SU-DHL-6 (cell line): ENCODE measurements at regions not wholly inside any gene's neighbourhood (a gene's known extent, or its start where the extent isn't known, plus 50 kb on each side); places are given as distances from the start of the nearest gene placed in this dataset.

Source experiments
- H2AFZ ChIP-seq: fragments of 200-600 bp; sonication (generic); 2 replicates; pipeline ENCODE4 v1.6.1; 2014; ENCODE audit warnings: low read depth, mild to moderate bottlenecking, moderate library complexity, mixed read lengths, antibody characterized with exemption, low read length; ENCODE audit not compliant: severe bottlenecking
- H3F3A ChIP-seq: fragments of 200-600 bp; shearing (Covaris generic); 2 replicates; pipeline ENCODE4 v1.6.0; 2016; ENCODE audit warnings: antibody characterized with exemption, mild to moderate bottlenecking; ENCODE audit not compliant: insufficient read depth
- H3K27ac ChIP-seq: fragments of 200-600 bp; sonication (generic); 2 replicates; pipeline ENCODE4 v1.5.1; 2016; ENCODE audit warnings: low read depth, mild to moderate bottlenecking, low read length, moderate library complexity, mixed read lengths
- H3K27me3 ChIP-seq: fragments of 200-600 bp; sonication (generic), shearing (Covaris generic); 2 replicates; pipeline ENCODE4 v1.6.0; 2014; ENCODE audit warnings: mild to moderate bottlenecking, low read length
- H3K36me3 ChIP-seq: fragments of 200-600 bp; sonication (generic); 2 replicates; pipeline ENCODE4 v1.6.1; 2014; ENCODE audit warnings: mild to moderate bottlenecking, low read length, mixed read lengths
- H3K4me2 ChIP-seq: fragments of 300-600, 200-600 bp; shearing (Covaris generic), sonication (generic); 2 replicates; pipeline ENCODE4 v1.6.0; 2014; ENCODE audit warnings: low read length, low read depth, mild to moderate bottlenecking; ENCODE audit not compliant: poor library complexity, severe bottlenecking
- H3K4me3 ChIP-seq: fragments of 200-600 bp; sonication (generic); 2 replicates; pipeline ENCODE4 v1.5.1; 2014; ENCODE audit warnings: antibody characterized with exemption, low read length, mild to moderate bottlenecking, mixed read lengths; ENCODE audit not compliant: insufficient read depth, poor library complexity, severe bottlenecking
- H3K79me2 ChIP-seq: fragments of 200-600 bp; sonication (generic); 2 replicates; pipeline ENCODE4 v1.6.1; 2014; ENCODE audit warnings: mild to moderate bottlenecking, low read length, moderate library complexity; ENCODE audit not compliant: insufficient read depth
- H3K9ac ChIP-seq: fragments of 200-600 bp; sonication (generic); 2 replicates; pipeline ENCODE4 v1.7.0; 2014; ENCODE audit warnings: mild to moderate bottlenecking, low read length
- H3K9me2 ChIP-seq: fragments of 200-600 bp; sonication (generic); replicated peaks from 2 replicates; pipeline ENCODE4 v1.6.1; 2014; ENCODE audit warnings: low read length; ENCODE audit not compliant: insufficient read depth
- H3K9me3 ChIP-seq: fragments of 200-600 bp; sonication (generic); 2 replicates; pipeline ENCODE4 v1.6.1; 2014; ENCODE audit warnings: low read length, mixed read lengths; ENCODE audit not compliant: insufficient read depth
- H4K20me1 ChIP-seq: fragments of 200-600 bp; sonication (generic); 2 replicates; pipeline ENCODE4 v1.6.1; 2014; ENCODE audit warnings: low read depth, mild to moderate bottlenecking, antibody characterized with exemption, low read length, moderate library complexity, mixed read lengths
- EZH2phosphoT487 ChIP-seq: fragments of 200-600 bp; sonication (generic), shearing (Covaris generic); conservative IDR thresholded peaks from 2 replicates; pipeline ENCODE4 v1.6.1; 2018; ENCODE audit warnings: mild to moderate bottlenecking, antibody characterized with exemption, low read length, moderate library complexity, mixed read lengths
- TF ChIP-seq, protein P1 (sequence below): fragments of 200-600 bp; sonication (generic); IDR thresholded peaks from one replicate; pipeline ENCODE4 v1.5.1; 2017; ENCODE audit warnings: antibody characterized with exemption, mild to moderate bottlenecking, low read length, moderate library complexity; ENCODE audit not compliant: insufficient read depth, poor library complexity, severe bottlenecking

DNA sequence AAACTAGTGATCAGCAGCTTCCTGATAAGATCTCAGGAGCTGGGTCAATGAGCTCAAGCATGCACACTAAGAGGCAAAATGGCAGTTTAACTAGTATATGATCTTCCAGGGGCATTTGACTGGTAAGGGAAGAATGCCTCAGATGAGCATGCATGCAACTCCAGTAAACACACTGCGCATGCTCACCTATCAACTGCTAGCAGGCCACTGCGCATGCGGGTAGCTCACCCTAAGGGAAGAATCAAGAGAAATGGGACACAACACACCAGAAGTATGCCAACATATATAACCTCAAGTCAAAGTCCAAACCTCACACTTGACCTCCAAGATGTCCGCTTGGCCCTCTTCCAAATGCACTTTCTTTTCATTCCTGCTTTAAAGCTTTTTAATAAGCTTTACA lies 1004.0 kb downstream of the ADGRL3 start:
- no peaks in the 10 kb centered on the region for H3F3A ChIP-seq
- H3K9ac ChIP-seq = no peak overlapping the region
- H3K4me2 ChIP-seq = no peak overlapping the region
- H3K79me2 ChIP-seq = no peaks in the 10 kb centered on the region
- H3K9me3 ChIP-seq = no peaks in the 10 kb centered on the region
- no peaks in the 10 kb centered on the region for H4K20me1 ChIP-seq
- no peak overlapping the region for H3K4me3 ChIP-seq
- no peak overlapping the region for H2AFZ ChIP-seq
- TF ChIP-seq, protein P1, sequence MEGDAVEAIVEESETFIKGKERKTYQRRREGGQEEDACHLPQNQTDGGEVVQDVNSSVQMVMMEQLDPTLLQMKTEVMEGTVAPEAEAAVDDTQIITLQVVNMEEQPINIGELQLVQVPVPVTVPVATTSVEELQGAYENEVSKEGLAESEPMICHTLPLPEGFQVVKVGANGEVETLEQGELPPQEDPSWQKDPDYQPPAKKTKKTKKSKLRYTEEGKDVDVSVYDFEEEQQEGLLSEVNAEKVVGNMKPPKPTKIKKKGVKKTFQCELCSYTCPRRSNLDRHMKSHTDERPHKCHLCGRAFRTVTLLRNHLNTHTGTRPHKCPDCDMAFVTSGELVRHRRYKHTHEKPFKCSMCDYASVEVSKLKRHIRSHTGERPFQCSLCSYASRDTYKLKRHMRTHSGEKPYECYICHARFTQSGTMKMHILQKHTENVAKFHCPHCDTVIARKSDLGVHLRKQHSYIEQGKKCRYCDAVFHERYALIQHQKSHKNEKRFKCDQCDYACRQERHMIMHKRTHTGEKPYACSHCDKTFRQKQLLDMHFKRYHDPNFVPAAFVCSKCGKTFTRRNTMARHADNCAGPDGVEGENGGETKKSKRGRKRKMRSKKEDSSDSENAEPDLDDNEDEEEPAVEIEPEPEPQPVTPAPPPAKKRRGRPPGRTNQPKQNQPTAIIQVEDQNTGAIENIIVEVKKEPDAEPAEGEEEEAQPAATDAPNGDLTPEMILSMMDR = no peak
- TF ChIP-seq EZH2phosphoT487 = no peak
- no peaks in the 10 kb centered on the region for H3K27me3 ChIP-seq
- no peak overlapping the region for H3K27ac ChIP-seq
- no peaks in the 10 kb centered on the region for H3K9me2 ChIP-seq
- no peaks in the 10 kb centered on the region for H3K36me3 ChIP-seq

DNA sequence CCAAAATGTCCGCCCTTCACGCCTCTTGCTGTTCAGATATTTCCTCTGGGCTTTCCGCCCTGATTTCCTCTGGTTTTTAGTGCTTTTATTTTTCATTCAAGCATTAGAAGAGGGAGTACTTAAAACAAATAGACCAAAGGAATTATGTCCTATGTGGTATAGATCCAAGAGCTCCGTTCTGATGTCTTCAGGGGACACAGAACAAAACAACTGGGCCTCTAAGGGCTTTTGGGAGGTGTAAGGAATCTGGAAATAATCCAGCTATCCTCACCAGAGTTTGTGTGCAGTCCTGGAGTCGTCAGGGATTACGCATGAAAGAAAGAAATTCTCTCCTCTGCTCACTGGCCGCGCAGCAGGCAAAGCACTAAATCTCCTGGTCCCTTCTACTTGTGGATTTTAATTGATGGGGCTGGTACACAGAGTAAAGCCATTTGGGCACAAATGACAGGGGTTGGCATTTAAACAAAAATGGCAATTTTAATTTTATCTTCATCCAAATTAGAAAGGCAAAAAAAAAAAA lies 999.2 kb downstream of the ADGRL3 start:
- no peaks in the 10 kb centered on the region for H3K9me3 ChIP-seq
- H3K9me2 ChIP-seq = no peaks in the 10 kb centered on the region
- no peak overlapping the region for H3K4me3 ChIP-seq
- no peak overlapping the region for H3K4me2 ChIP-seq
- H3F3A ChIP-seq = no peaks in the 10 kb centered on the region
- no peak for TF ChIP-seq EZH2phosphoT487
- H3K27me3 ChIP-seq = no peaks in the 10 kb centered on the region
- H4K20me1 ChIP-seq = no peaks in the 10 kb centered on the region
- H3K79me2 ChIP-seq = no peaks in the 10 kb centered on the region
- H3K9ac ChIP-seq = no peak overlapping the region
- no peak overlapping the region for H3K27ac ChIP-seq
- H2AFZ ChIP-seq = no peak overlapping the region
- H3K36me3 ChIP-seq = no peaks in the 10 kb centered on the region

DNA sequence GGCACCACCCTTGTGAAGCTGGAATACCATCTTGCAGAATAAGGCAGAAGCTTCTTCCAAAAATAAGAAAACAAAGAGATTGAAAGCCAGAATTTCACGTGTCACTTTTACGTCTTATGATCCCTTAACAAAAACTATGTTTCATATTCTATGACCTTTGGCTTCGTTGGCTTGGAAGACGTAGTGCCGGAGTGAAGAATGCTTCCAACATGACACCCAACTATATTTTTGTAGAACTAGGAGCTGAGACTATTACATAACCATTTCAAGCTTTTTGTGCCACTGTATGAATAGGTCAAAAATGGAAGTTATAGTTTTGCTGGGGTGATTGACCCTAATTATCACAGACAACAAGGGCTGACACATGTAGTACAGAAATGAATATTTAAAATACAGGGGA lies 996.2 kb downstream of the ADGRL3 start:
- no peaks in the 10 kb centered on the region for H3K79me2 ChIP-seq

DNA sequence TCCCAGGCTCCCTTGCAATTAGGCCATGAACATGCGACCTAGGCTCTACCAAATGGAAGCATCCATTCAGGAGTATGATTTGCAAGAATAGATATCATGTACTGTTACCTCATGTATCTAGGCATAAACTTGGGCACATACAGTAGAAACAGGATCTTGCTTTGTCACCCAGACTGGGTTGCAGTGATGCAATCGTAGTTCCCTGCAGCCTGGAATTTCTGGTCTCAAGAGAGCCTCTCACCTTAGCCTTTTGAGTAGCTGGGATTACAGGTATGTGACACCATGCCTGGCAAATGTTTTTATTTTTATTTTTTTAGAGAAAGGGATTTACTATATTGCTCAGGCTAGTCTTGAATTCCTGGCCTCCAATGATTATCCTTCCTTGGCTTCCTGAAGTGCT lies 994.2 kb downstream of the ADGRL3 start:
- no peak overlapping the region for H3K9ac ChIP-seq
- H3K4me2 ChIP-seq = no peak overlapping the region

More for the DNA sequence above, 996.2 kb downstream of the ADGRL3 start:
- TF ChIP-seq, protein P1 = no peak
- TF ChIP-seq EZH2phosphoT487 = no peak
- H3K9ac ChIP-seq = no peak overlapping the region
- no peaks in the 10 kb centered on the region for H3K9me3 ChIP-seq
- no peak overlapping the region for H3K27ac ChIP-seq
- no peaks in the 10 kb centered on the region for H3K27me3 ChIP-seq
- no peaks in the 10 kb centered on the region for H4K20me1 ChIP-seq
- H3K36me3 ChIP-seq = no peaks in the 10 kb centered on the region
- no peaks in the 10 kb centered on the region for H3K9me2 ChIP-seq
- H3F3A ChIP-seq = no peaks in the 10 kb centered on the region
- no peak overlapping the region for H3K4me3 ChIP-seq
- no peak overlapping the region for H2AFZ ChIP-seq
- no peak overlapping the region for H3K4me2 ChIP-seq

More for the DNA sequence above, 994.2 kb downstream of the ADGRL3 start:
- Histone ChIP-seq H3K9me3 (no peaks in the 10 kb centered on the region), H3K4me3 (no peak overlapping the region), H3K27me3 (no peaks in the 10 kb centered on the region), H4K20me1 (no peaks in the 10 kb centered on the region), H2AFZ (no peak overlapping the region), H3K27ac (no peak overlapping the region), H3F3A (no peaks in the 10 kb centered on the region), H3K9me2 (no peaks in the 10 kb centered on the region), H3K79me2 (no peaks in the 10 kb centered on the region), H3K36me3 (no peaks in the 10 kb centered on the region)
- TF ChIP-seq, protein P1 = no peak
- no peak for TF ChIP-seq EZH2phosphoT487
